C4-2B (cell line): ENCODE measurements at regions not wholly inside any gene's neighbourhood (a gene's known extent, or its start where the extent isn't known, plus 50 kb on each side); places are given as distances from the start of the nearest gene placed in this dataset.

Experiments used
- CTCF ChIP-seq: fragments of 450-650 bp; conservative IDR thresholded peaks from 2 replicates; pipeline ENCODE4 v1.5.1; 2017; ENCODE audit warnings: mild to moderate bottlenecking
- ZFX ChIP-seq: fragments of 450-650 bp; IDR thresholded peaks from 2 replicates; pipeline ENCODE4 v1.6.1; 2017

GRCh38 chr4:145315811-145316225, 135.4 kb upstream of the OTUD4 start:
- TF ChIP-seq CTCF (no peak), ZFX (no peak)
